ENCODE measurements at regions not wholly inside any gene's neighbourhood (a gene's known extent, or its start where the extent isn't known, plus 50 kb on each side); places are given as distances from the start of the nearest gene placed in this dataset.

GRCh38 chr2:175464311-175464670 is 282.8 kb upstream of the ATP5MC3 start:
- no peak overlapping the region for H3K4me3 ChIP-seq
- 92 to 97% (median 95%) methylated on average over 7 of the region's 7 CpGs for WGBS, 4 donors
- H3K27me3 ChIP-seq, result no peaks in the 10 kb centered on the region
- no peaks in the 10 kb centered on the region for H3K9me3 ChIP-seq (replicated peaks in 1 of 3)
- H3K27ac ChIP-seq, result no peak overlapping the region
- TF ChIP-seq POLR2A (IDR thresholded peaks at IDR 0.05), result no peak
- TF ChIP-seq, protein P1, sequence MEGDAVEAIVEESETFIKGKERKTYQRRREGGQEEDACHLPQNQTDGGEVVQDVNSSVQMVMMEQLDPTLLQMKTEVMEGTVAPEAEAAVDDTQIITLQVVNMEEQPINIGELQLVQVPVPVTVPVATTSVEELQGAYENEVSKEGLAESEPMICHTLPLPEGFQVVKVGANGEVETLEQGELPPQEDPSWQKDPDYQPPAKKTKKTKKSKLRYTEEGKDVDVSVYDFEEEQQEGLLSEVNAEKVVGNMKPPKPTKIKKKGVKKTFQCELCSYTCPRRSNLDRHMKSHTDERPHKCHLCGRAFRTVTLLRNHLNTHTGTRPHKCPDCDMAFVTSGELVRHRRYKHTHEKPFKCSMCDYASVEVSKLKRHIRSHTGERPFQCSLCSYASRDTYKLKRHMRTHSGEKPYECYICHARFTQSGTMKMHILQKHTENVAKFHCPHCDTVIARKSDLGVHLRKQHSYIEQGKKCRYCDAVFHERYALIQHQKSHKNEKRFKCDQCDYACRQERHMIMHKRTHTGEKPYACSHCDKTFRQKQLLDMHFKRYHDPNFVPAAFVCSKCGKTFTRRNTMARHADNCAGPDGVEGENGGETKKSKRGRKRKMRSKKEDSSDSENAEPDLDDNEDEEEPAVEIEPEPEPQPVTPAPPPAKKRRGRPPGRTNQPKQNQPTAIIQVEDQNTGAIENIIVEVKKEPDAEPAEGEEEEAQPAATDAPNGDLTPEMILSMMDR (IDR thresholded peaks at IDR 0.05), result no peak
- no peak for DNase-seq
- no peaks in the 10 kb centered on the region for H3K4me1 ChIP-seq (replicated peaks in 1 of 2)
- intact Hi-C loops (cut with DNase I), result no loop called here
- no peaks in the 10 kb centered on the region for H3K36me3 ChIP-seq (replicated peaks in 1 of 2)

DNA sequence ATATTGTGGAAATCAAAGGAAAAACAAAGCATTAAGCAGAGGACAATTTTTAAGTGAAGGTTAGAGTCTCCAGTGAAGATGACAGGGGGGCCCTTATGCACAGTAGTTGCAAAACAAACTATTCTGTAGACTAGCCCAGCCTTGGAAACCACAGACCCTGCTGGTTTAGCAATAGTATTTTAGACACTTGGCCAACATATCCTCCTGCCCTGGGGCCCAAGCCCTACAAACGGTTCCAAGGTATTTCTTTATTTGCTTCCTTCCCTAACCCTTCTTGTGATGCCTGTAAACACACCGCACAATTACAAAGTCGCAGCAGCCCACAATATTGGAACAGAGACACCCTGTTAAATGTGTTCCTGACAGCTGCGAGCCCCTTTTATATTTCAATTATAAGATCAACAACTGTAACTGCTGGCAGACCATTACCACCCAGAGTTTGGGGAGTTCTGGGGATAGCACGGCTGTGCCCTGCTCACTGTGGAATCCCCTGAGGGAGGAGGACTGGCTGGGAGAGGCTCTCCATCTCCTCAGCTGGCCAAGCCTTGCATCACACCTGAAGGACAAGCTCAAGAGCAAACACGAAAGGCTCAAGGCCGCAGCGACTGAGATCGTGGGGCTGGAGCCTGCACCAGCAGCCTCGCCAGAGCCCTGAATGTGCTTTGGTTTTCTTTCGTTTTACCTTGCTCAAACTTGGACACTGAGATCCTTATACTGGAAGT is 282.2 kb upstream of the ATP5MC3 start:
- H3K36me3 ChIP-seq (replicated peaks in 1 of 2), result no peaks in the 10 kb centered on the region
- intact Hi-C loops (cut with DNase I), result no loop called here

DNA sequence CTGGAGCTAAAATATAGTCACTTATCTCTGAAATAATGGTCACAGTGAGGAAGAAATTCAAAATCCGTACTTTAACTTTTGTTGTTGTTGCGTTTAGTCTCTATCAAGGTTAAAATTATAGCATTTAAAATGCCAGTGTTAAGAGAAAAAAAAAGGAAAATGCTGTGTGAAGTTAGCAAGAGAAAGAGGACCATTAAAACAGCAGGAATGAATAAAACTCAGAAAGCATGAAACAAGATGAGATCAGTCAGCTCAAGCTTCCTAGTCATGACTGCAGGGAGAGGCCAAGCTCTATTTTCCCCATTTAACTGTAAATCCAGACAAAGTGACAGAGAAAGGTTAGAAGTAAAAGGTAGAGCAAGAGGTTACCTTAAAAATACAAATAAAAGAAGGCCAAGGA is 281.7 kb upstream of the ATP5MC3 start:
- Histone ChIP-seq H3K27me3 (no peaks in the 10 kb centered on the region), H3K36me3 (replicated peaks in 1 of 2) (no peaks in the 10 kb centered on the region), H3K27ac (no peak overlapping the region), H3K4me3 (no peak overlapping the region), H3K4me1 (replicated peaks in 1 of 2) (no peaks in the 10 kb centered on the region), H3K9me3 (replicated peaks in 1 of 3) (no peaks in the 10 kb centered on the region)
- WGBS, 4 donors, result 82 to 88% (median 85%) methylated on average over 2 of the region's 2 CpGs
- DNase-seq, result no peak
- TF ChIP-seq, protein P1 (IDR thresholded peaks at IDR 0.05), result no peak
- TF ChIP-seq POLR2A (IDR thresholded peaks at IDR 0.05), result no peak
- intact Hi-C loops (cut with DNase I), result no loop called here

More for the DNA sequence above, 282.2 kb upstream of the ATP5MC3 start:
- WGBS, 4 donors, result 57 to 68% (median 63%) methylated on average over 10 to 11 of the region's 11 CpGs
- Histone ChIP-seq H3K27ac (no peak overlapping the region), H3K4me3 (no peak overlapping the region), H3K9me3 (replicated peaks in 1 of 3) (no peaks in the 10 kb centered on the region), H3K27me3 (no peaks in the 10 kb centered on the region), H3K4me1 (replicated peaks in 1 of 2) (no peaks in the 10 kb centered on the region)
- TF ChIP-seq, protein P1 (IDR thresholded peaks at IDR 0.05), result no peak
- TF ChIP-seq POLR2A (IDR thresholded peaks at IDR 0.05), result no peak
- DNase-seq, result no peak

GRCh38 chr2:175462246-175462645 is 280.7 kb upstream of the ATP5MC3 start:
- no peak overlapping the region for H3K4me3 ChIP-seq
- H3K27me3 ChIP-seq, result no peaks in the 10 kb centered on the region
- no peak for TF ChIP-seq POLR2A (IDR thresholded peaks at IDR 0.05)
- TF ChIP-seq, protein P1 (IDR thresholded peaks at IDR 0.05), result no peak
- no peaks in the 10 kb centered on the region for H3K4me1 ChIP-seq (replicated peaks in 1 of 2)
- no peaks in the 10 kb centered on the region for H3K36me3 ChIP-seq (replicated peaks in 1 of 2)
- no peak overlapping the region for H3K27ac ChIP-seq
- H3K9me3 ChIP-seq (replicated peaks in 1 of 3), result no peaks in the 10 kb centered on the region
- 82 to 97% (median 85%) methylated on average over 3 of the region's 3 CpGs for WGBS, 4 donors
- intact Hi-C loops (cut with DNase I), result no loop called here
- no peak for DNase-seq
